Epithelial cell of prostate (primary cell): ENCODE measurements at regions not wholly inside any gene's neighbourhood (a gene's known extent, or its start where the extent isn't known, plus 50 kb on each side); places are given as distances from the start of the nearest gene placed in this dataset.
"Not testable (repeated sequence)": the region's sequence is repeated elsewhere in the genome, so short reads cannot be mapped to it uniquely, and the experiment has no call there.

Experiments
- DNase-seq: peaks from one replicate; pipeline ENCODE4 v3.0.0-alpha.2; 2011; ENCODE audit warnings: low read depth, low spot score
- H3K27ac ChIP-seq: fragments of 450-650 bp; 2 replicates; pipeline ENCODE4 v1.5.1; 2017; ENCODE audit warnings: mild to moderate bottlenecking

DNA sequence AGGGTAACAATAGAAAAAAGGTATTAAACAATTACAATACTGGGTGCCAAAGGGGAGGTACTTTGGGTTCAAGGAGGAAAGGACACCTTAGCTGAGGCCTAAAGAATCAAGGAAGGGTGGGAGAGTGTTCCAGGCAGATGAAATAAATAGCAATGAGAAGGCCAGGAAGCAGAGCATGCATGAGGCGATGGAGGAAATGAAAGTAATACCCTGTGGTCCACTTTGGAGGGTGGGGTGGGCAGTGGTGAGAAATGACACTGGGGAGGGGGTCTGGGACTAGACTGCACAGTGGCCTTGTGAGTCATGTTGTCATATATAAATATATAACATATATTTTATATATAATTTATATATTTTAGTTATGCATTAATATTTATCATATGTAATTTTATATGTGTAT is 55.9 kb downstream of the BHLHE40 start:
- DNase-seq = no peak
- H3K27ac ChIP-seq = no peak overlapping the region

DNA sequence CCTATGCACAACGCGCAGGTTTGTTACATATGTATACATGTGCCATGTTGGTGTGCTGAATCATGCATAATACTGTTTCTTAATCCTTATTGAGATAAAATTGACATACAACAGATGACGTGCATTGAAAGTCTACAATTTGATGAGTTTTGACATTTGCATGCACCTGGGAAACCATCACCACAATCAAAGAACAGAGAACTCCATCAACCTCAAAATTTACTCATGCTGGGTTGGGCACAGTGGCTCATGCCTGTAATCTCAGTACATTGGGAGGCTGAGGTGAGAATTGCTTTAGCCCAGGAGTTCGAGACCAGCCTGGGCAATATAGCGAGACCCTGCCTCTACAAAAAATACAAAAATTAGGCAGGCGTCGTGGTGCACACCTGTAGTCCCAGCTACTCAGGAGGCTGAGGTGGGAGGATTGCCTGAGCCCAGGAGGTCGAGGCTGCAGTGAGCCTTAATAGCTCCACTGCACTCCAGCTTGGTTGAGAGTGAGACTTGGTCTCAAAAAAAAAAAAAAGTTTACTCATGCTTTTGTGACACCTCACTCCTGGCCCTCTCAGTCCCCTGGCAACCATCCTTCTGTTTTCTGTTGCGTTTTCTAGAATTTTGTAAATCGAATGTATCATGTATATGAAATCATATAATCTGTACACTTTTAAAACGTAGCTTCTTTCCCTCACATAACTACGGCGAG is 56.6 kb downstream of the BHLHE40 start:
- no peak overlapping the region for H3K27ac ChIP-seq
- DNase-seq = no peak

DNA sequence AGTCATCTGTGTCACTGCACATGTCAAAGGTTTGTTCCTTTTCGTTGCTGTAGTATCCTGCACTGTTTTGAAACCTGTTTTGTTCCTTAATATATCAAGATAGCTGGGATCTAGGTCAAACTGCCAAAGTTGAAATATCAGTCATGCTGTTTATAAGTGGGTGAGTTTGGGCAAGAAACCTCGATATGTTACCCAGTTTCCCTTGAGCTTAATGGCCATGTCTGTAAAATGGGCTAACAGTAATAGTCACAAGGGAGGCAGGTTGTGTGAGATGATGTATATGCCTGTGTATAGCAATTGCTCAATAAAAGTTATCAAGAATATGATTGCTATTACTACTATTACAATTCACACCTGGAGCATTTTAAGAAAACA is 57.1 kb downstream of the BHLHE40 start:
- no peak for DNase-seq
- H3K27ac ChIP-seq = no peak overlapping the region

DNA sequence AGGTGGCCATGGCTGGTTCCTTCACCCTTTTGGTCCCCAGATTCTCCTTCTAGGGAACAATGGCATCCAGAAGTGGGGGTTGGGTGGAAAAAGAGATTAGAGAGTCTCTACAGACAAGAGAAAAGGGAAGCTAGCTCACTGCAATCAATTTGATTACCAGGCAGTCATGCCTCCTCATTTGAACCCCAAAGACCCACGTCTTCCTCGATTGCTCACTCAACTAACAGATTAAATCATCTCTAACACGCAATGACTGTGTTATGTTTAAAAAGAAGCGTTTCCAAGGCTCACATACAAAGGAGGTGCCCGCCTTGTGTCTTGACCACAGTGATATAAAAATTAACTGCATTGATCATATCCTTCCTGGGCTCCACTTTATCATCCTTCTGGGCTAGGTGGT is 57.6 kb downstream of the BHLHE40 start:
- no peak overlapping the region for H3K27ac ChIP-seq
- no peak for DNase-seq

DNA sequence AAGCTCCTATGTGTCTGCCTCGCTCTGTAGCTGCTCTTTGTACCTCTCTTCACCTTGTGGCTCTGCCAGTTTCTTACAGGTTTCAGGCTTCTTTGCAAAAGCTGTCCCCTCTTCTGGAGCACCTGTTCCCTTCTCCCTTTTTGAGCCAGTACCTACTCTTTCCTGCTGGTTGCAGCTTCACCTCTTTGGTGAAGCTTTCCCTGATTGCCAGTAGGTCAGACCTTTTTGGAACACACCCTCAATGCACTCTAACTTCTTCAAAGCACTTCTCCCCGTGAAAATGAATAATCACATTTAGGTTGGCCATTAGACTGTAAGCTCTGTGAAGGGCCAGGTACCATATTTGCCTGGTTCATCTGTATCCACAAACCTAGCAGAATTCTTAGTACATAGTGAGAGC is 60.3 kb downstream of the BHLHE40 start:
- no peak for DNase-seq
- no peak overlapping the region for H3K27ac ChIP-seq

DNA sequence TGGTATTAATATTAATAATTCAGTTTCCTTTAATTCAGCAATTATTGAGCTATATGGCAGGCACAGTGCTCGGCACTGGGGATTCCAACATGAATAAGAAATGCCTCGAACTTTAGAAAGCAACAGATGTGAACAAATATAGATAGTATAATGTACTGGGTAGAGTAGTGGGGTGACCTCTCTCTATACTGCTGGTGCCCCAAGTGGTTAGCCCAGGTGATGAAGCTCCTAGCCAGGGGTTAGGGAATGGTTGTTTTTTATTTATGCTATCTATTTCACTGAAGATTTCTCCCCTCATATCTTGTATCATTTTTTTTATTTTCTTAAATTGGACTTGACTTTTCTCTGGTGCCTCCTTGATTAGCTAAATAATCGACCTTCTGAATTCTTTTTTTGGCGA is 62.1 kb downstream of the BHLHE40 start:
- no peak for DNase-seq
- H3K27ac ChIP-seq = no peak overlapping the region

DNA sequence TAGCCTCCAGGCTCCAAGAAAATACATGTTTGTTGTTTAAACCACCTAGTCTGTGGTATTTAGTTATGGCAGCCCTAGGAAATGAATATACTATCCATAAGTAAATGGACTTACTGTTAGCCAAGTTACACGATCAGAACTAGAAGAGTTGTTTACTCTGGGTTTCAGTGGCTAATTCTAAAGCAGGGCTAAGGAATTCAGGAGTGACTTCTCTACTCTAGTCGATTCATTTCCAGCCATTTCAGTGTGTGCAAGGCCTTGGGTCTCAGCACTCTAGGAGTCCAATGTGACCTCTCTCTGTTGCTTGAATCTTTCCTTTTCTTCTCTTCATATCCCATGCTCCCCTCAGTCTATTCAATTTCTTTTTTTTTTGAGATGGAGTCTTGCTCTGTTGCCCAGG is 66.7 kb downstream of the BHLHE40 start:
- no peak for DNase-seq
- H3K27ac ChIP-seq = no peak overlapping the region

DNA sequence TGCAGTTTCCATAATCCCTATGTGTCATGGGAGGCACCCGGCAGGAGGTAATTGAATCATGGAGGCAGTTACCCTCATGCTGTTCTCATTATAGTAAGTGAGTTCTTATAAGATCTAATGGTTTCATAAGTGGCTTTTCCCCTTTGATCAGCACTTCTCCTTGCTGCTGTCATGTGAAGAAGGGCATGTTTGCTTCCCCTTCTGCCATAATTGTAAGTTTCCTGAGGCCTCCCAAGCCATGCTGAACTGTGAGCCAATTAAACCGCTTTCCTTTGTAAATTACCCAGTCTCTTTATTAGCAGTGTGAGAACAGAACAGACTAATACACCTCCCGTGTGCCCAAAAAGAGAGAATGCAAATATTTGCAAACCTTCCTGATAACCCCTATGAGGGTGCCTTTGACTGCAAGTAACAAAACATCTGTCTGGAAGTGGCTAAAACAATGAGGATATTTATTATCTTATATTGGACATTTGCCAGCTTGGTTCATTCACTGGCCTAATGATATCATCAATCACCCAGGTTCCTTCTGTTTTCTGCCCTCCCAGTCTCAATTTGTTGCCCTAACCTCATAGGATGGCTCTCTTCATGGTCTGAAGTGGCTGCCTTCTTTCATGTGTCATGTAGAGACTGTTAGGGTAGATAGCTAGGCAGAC is 68.7 kb downstream of the BHLHE40 start:
- no peak overlapping the region for H3K27ac ChIP-seq
- DNase-seq = no peak

DNA sequence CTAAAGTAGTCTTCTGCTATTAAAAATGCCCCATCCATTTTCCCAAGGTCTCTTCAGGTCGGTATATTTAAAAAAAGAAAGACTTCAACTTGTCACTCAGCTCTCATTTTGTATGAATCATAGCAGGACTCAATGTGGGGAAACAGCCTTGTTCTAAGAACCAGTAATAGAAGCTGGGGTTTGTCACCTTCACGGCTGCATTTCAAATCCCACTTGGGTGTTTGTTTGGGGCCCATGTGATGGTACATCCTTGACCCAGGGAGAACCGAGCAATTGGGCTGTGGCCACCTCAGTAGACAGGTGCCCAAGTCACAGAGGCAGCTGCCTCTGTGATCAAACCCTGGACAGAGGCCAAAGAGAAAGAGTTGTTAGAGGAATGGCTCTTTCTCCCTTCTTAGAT is 70.3 kb upstream of the ARL8B start:
- no peak overlapping the region for H3K27ac ChIP-seq
- no peak for DNase-seq

DNA sequence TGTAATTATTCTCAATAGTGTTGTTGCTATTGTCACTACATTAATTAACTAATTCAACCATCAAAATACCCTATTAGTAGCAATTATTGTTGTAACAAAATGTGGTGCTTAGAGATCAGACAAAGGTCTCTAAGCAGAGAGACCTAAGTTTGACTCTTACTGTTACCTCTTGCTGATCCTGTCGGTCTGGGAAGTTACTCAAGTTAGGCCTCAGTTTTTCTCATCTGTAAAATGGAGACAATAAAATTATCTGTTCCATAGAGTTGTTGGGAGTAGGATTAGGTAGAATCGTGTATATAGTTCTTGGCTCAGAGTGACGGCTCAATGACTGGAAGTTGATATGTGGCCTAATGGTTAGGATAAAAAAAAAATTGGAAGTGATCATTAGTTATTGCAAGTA is 69.8 kb upstream of the ARL8B start:
- no peak overlapping the region for H3K27ac ChIP-seq
- DNase-seq = no peak

DNA sequence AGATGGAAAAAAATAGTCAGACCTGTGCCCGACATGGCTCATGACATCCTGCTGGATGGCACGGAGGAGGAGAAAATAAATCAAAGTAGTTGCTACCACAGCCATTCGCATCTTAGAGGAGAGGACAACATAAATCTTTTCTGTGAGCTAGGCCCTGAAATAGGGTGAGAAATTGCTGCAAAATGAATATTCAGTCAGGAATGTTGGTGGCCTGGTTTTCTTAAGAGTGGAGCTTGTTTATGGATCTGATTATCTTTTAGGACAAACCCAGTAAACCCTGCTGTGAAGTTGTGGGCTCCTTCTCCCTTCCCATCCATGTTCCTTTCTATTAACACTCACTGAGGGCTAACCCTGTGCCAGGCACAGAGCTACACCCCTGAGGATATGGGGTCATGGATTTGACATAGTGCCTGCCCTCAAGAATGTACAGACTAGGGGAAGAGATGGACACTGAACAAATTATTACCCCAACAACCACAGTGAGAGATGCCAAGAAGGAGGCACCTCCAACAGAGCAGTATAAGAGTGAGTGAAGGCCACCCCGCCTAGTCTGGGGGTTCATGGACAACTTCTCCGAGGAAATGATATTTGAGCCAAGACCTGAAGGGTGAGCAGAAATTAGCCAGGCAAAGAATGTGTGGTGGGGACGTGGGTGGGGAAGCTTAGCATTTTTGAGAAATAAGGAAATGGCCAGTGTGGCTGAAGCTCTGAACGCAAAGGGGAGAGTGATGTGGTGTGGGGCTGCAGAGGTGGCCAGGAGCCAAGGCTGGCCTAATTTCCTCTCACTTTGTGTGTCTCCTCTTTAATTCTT is 68.9 kb upstream of the ARL8B start:
- H3K27ac ChIP-seq = no peak overlapping the region
- no peak for DNase-seq

DNA sequence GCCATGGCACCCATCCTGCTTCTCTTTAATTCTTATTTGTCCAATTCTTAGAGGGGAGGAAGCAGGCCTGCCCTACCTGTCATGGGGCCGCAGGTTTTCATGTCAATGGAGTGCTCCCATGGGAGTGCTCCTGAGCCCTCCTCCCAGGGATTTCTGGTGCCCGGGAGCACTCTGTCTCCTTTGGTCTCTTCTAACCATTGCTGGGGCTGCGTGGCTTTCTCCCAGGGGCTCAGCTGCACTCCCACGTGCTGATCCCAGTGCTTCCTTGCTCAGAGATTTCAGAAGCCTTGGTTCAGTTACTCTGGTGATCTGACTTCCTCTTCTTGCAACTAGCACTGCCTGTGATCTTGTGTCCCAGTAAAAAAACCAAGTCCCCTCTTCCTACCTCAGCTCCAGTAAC is 68.0 kb upstream of the ARL8B start:
- DNase-seq = no peak
- no peak overlapping the region for H3K27ac ChIP-seq

DNA sequence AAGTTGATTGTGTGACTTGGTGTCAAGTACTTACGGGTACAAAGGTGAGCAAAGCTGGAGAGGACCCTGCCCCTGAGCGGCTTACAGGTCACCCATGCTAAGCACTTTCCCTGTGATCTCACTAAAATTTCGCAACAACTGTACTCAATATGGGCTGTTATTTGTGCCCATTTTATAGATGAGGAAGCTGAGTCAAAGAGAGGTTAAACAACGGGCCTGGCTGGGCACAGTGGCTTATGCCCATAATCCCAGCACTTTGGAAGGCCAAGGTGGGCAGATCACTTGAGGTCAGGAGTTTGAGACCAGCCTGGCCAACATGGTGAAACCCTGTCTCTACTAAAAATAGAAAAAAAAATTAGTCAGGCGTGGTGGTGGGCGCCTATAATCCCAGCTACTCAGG is 67.5 kb upstream of the ARL8B start:
- H3K27ac ChIP-seq = not testable (repeated sequence)

DNA sequence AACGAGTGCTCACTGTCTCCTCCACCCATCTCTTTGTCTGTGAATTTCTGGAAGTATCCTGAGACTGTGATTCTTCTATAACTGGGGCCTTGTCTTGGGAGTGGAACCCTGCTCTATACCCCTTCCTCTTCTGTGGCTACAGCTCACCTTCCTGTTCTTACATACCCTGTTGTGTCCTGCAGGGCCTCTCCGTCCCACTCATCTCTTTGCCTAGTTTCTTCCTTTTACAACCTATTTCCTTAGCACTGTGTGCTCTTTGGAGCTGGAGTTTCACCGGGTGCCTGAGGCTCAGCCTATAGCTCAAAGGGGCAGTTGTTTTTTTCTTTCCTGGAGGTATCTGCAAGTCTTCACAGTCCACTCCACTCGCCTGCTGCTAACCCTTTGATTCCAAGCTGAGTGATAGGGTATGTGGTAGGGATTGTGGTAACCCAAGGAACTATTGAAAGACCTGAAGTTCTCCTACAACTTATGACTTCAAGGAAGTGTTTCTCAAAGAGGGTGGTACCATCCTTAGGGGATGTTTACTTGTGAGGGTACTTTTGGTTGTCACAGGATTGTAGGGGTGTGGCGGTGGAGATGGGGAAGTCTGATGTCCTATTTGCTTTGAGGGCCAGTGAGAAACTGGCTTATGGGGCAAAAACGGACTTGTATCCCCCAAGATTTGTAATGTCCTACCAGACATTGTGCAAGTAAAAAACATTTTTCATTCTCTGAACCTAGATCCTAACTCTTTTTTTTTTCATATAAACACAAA is 66.6 kb upstream of the ARL8B start:
- DNase-seq = no peak
- no peak overlapping the region for H3K27ac ChIP-seq

More for the DNA sequence above, 67.5 kb upstream of the ARL8B start:
- not testable (repeated sequence) for DNase-seq

DNA sequence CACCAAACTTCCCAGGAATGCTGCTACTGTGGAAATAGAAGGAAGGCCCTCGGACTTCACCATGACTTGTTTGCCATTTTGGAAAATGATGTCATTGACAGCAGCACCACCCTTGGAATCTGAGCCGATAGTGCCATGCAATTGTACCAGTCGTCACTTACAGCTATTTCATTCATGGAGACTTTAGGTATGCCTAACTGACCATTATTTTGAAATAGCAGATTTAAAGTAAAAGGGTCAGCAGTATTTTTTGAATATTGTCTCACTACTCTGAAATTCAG is 66.0 kb upstream of the ARL8B start:
- no peak overlapping the region for H3K27ac ChIP-seq
- no peak for DNase-seq

DNA sequence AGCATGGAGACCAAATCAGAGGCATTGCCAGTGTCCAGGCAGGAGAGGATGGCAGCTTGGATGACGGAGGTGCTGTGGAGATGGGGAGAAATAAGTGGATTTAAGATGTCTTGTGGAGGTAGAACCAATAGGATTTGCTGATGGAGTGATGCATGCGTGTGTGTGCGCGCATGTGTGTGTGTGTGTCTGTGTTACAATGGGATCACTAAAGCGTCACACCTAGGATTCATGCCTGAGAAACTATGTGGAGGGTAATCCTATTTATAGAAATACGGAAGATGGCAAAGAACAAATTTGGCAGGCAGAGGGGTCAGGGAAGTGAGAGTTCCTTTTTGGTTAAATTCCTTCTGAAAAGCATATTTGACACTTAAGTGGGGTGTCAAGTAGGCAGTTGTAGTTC is 64.8 kb upstream of the ARL8B start:
- DNase-seq = no peak
- H3K27ac ChIP-seq = no peak overlapping the region

DNA sequence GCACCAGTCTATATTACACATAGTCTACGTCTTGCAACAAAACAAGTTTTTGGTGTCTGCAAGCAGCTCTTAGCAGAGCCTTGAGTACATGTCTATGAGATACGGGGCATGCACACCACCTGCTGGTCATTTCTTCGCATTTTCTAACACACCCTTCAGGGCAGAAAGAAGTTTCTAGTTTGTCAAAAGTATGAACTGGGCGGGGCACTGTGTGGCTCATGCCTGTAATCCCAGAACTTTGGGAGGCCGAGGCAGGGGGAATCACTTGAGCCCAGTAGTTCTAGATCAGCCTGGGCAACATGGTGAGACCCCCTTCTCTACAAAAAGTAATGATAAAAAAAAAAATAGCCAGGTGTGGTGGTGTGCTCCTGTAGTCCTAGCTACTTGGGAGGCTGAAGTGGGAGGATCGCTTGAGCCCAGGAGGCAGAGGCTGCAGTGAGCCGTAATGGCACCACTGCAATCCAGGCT is 64.2 kb upstream of the ARL8B start:
- peak; percentile 78 for DNase-seq
- no peak overlapping the region for H3K27ac ChIP-seq

DNA sequence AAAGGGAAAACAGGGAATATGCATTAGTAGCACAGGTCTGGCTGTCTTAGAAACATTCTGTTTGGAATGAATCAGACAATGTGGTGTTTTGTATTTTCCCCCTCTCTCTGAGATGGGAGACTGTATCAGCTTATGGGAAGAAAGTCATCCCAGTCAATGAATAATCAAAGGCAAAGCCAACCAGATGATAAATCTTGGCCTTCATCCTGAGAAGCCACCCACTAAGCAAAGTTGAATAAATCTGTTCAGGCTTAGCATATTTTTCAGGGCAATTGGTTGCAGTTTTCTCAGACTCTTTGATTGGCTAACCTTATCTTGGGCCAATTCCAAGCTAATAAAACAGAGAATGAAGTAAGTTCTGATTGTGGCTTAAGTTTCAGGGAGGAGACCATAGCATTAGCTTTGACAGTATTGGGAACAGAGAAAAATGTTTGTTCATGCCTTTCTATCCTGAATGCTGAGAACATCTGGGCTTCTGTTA is 63.6 kb upstream of the ARL8B start:
- peak; percentile 73 for DNase-seq
- H3K27ac ChIP-seq = no peak overlapping the region

DNA sequence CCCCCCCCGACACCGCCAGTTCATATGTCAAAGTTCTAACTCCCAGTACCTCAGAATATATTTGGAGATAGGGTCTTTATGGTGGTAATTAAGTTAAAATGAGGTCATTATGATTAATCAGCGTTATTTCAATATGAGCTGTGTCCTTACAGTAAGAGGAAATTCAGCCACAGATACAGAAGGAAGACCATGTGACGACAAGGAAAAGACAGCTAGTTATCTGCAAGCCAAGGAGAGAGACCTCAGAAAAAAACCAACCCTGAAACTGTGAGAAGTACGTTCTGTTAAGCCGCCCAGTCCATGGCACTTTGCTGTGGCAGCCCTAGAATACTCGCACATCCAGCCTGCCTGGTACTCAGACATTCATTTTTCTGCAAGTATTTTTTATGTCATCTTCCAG is 62.3 kb upstream of the ARL8B start:
- no peak overlapping the region for H3K27ac ChIP-seq
- no peak for DNase-seq

DNA sequence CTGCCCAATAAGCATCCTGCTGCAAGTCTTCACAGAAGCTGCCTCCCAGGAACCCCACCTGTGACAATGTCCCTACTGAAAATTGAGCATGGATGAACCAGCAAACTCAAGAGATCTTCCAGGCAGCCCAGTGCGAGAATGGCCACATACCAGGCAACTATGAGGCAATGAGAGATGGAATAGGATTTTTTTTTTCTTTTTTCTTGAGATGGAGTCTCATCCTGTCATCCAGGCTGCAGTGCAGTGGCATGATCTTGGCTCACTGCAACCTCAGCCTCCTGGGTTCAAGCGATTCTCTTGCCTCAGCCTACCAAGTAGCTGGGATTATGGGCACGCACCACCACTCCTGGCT is 60.9 kb upstream of the ARL8B start:
- no peak overlapping the region for H3K27ac ChIP-seq
- no peak for DNase-seq

DNA sequence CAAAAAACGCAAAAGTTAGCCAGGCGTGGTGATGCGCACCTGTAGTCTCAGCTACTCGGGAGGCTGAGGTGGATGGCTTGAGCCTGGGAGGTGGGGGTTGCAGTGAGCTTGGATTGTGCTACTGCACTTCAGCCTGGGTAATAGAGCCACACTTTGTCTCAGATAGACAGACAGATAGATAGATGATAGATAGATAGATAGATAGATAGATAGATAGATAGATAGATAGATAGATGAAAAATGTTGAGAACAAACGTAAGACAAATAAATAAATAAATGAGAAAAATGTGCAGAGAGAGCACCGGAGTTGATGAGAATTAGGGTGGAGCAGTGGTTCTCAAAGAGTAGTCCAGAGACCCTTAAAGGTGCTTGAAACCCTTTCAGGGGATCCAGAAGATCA is 58.4 kb upstream of the ARL8B start:
- no peak for DNase-seq
- no peak overlapping the region for H3K27ac ChIP-seq
